Neural progenitor cell (in vitro differentiated cells): ENCODE measurements at regions not wholly inside any gene's neighbourhood (a gene's known extent, or its start where the extent isn't known, plus 50 kb on each side); places are given as distances from the start of the nearest gene placed in this dataset.

ENCODE experiments used
- EZH2 ChIP-seq: fragments of 200-600 bp; sonication (generic); IDR thresholded peaks from 2 replicates; pipeline ENCODE4 v1.6.1; 2017; ENCODE audit warnings: antibody characterized with exemption, mild to moderate bottlenecking, moderate library complexity
- TF ChIP-seq, protein P1 (sequence below): fragments of 200-600 bp; sonication (generic); IDR thresholded peaks from 2 replicates; pipeline ENCODE4 v1.5.1; 2017; ENCODE audit warnings: antibody characterized with exemption, mild to moderate bottlenecking

GRCh38 chr11:91997226-91997625, 227.4 kb upstream of the FAT3 start:
- TF ChIP-seq, protein P1, sequence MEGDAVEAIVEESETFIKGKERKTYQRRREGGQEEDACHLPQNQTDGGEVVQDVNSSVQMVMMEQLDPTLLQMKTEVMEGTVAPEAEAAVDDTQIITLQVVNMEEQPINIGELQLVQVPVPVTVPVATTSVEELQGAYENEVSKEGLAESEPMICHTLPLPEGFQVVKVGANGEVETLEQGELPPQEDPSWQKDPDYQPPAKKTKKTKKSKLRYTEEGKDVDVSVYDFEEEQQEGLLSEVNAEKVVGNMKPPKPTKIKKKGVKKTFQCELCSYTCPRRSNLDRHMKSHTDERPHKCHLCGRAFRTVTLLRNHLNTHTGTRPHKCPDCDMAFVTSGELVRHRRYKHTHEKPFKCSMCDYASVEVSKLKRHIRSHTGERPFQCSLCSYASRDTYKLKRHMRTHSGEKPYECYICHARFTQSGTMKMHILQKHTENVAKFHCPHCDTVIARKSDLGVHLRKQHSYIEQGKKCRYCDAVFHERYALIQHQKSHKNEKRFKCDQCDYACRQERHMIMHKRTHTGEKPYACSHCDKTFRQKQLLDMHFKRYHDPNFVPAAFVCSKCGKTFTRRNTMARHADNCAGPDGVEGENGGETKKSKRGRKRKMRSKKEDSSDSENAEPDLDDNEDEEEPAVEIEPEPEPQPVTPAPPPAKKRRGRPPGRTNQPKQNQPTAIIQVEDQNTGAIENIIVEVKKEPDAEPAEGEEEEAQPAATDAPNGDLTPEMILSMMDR, result no peak
- no peak for TF ChIP-seq EZH2
